Right lung (tissue), 2 donors: ENCODE measurements at regions not wholly inside any gene's neighbourhood (a gene's known extent, or its start where the extent isn't known, plus 50 kb on each side); places are given as distances from the start of the nearest gene placed in this dataset.

Experiments
- DNase-seq, 2 donors: peaks; one replicate each; pipeline ENCODE4 v3.0.0-alpha.2; 2013

DNA sequence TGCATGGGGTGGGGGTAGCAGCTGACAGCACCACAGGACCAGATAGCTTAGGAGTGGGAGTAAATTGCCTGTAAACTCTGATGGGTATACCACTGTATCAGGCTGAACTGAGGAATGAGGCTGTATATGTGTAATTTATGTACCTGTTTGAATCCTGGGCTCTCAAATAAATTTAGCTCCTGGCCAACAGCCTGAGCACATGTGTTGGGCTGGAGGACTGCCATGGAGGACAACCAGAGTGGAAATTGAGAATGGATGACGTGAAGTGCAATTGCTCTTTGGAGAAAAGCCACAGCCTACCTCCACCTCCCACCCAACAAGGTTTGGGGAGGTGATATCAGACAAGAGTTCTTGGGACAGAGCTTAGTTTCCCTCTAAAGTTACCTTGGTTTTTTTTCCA, 328.6 kb upstream of the PROK2 start:
- no peak for DNase-seq

DNA sequence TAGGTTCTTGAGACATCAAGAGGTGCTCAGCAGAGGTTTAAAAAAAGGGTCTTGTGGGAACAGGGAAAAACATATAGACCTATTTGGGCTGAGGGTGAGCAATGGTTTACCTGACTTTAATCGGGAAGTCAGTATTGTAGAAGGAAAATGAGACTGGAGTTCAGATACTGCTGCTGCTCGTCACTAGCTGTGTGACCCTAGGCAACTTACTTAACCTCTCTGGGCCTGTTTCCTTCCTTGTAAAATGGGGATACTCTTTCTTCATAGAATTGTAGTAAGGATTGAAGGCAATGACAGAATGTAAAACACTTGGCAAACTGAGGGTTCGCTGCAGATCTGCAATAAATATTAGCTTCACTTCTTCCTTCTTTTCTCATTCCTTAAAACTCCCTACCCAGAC, 327.5 kb upstream of the PROK2 start:
- no peak for DNase-seq

DNA sequence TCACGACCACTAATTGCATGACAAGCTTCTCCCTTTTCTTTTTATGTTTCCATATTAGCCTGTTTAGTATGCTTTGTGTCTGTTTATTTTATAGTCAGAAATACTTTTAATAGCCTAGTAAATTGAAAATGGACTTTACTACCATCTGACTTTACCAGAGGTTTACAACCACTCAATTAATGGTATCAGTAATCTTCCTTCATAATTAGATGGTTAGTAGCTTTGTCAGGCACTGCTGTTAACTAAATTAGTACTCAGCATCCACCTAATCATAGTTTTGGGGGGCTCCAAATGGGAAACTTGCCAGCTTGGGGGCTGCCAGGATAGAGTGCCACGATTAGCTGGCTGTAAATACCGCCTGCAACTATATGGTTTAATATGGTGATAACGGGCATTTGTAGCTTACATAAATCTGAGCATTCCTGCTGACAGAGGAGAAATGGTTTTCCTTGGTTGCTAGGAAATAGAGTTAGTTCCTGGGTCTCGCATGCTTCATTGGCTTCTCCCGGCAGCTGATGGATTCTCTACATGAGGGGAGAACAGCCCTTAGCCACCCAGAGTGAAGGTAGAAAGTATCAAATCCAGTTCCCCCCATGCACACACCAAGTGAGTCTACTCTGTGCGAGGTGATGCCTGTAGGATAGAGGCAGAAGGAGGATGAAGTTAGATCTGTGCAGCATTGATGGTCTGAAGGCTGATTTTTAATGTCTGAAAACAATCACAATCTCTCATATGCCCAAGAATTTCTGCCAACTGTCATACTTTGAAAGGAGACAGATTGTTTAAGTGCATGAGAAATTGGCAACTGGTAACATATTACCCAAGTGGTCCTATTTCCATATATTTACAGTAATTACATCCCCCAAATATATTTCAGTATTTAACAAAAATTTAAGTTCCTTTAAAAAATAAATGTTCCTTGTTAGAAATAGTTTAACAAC, 326.6 kb upstream of the PROK2 start:
- no peak for DNase-seq

DNA sequence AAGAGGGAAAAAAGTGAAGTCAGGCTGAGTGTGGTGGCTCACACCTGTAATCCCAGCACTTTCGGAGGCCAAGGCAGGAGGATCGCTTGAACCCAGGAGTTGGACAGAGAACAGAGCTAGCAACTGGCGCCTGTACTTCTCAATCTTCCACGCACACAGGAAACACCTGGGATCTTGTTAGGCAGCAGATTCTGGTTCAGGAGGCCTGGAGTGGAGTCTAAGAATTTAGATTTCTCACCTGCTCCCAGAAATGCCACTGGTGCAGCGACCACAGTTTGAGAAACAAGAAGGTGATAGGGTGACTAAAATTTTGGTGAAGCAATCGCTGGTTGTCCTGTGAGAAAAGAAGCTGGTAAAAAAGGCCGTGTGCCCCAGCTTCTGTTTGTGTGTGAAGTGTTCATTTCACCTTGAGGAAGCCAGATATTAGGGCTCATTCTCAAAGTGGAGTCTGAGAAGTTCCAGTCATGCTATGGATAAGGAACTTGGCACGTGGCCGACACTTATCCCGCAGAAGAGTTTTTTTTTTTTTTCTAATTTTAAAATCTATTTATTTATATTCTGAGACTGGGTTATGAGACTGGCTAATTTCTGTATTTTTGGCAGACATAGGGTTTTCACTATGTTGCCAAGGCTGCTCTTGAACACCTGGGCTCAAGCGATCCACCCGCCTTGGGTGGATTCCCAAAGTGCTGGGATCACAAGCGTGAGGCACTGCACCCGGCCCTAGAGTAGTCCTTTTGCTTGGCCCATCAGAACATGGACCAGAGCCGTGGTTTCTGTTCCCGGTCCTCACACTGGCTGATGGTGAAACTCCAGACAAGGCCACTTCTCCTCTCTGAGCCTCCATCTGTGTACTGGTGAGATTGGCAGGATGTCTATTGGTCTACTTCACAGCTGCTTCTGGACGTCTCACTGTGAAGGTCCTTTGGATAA, 324.6 kb upstream of the PROK2 start:
- DNase-seq = no peak

DNA sequence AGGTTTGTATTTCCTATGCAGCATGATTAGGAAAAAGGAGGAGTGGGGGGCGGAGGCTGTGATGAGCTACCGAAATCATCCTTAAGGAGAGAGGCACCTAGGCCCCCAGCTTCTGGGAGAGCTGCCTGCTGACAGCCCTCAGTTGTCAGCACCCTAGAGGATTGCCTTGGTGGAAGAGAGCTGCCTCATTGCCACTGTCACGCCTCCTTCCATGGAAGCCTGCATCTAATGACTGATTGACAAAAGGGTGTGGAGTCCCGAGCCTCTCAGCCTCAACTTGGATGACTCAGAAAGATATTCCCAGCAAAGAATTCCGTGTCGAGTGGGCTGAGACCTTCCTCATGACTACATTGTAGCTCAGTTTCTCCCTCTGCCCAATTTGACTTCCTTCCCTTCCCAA, 320.4 kb upstream of the PROK2 start:
- no peak for DNase-seq

DNA sequence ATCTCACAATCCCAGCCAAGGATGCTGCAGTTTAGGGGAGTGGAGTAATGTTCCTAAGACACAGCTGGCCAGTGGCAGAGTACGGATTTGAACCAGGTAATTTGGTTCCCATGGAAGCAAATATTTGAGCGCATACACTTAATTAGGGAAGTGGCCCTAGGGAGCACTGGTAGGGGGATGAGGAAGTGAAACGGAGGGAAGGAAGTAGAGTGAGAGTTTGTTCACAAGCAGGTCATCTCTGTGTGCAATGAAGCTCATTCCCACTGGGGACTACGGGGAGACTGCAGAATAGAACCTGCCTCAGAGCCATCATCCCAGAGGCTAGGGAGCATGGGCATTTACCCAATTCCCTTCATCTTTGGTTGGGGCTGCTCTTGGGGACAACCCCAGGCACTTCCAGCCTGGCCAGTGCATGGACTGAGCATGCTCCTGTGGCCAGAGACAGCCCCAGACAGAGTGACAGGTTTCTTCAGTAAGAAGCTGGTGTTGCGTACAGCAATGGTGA, 317.2 kb upstream of the PROK2 start:
- no peak for DNase-seq

DNA sequence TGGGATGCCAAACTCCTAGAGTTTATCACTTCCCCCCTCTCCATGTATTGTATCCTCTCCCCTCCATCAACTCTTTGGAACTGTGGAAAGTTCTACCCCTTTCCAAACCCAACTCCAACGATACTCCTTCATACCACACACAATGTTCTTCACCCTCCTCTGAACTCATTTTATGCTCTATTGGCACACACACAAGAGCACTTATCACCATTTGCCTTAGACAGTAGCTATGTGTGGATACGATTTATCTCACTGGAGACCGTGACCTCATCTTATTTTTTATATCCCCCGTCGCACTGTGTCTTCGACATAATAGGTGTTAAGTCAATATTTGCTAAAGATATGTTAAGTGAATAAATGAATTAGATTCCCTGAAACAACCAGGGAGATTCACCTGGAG, 316.5 kb upstream of the PROK2 start:
- no peak for DNase-seq

DNA sequence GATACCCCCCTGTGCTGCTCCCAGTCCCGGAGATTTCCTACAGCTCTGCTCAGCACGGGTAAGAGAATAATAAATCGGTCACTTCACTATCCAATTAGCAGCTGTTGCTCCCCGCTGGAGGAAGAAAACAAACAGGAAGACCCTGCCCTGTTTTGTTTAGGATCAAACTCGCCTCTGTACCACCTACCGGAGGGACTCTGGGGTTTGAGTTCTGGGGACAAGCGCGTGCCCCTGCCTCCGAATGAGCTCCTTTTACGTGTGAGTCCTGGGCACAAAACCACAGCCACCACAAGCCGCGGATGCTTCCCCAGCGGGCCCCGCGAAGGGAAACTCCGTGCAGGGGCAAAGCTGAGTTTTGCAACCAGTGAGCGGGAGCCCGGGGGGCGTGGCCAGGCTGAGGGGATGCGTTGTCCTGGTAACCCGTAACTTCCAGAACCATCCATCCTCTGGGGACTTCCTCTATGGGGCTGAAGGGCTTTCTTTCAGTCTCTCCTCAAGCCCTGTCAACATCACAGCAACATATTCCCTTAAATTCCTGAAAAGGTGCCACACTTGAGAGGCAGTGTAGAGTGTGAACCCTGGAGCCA, 315.7 kb upstream of the PROK2 start:
- DNase-seq = peak; percentile 81 to 88

DNA sequence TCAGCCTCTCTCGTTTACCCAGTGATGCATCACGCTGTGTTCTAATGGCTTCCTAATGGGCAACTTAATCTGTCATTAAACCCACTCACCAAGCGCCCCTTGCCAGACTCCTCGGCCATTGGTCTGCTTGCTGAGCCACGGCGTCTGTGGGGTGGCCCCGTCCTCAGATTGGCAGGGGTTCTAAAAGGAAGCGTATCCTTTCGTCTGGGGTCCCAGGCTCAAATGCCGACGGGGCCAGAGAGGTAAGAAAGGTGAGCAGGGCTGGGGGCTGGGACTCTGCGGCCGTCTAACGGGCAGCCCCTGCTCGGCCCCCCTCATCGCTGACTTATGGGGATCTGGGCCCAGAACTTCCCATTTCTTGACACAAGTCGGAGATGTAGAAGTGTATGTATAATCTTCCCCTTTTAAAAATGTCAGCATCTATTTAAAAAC, 315.1 kb upstream of the PROK2 start:
- DNase-seq = no peak

DNA sequence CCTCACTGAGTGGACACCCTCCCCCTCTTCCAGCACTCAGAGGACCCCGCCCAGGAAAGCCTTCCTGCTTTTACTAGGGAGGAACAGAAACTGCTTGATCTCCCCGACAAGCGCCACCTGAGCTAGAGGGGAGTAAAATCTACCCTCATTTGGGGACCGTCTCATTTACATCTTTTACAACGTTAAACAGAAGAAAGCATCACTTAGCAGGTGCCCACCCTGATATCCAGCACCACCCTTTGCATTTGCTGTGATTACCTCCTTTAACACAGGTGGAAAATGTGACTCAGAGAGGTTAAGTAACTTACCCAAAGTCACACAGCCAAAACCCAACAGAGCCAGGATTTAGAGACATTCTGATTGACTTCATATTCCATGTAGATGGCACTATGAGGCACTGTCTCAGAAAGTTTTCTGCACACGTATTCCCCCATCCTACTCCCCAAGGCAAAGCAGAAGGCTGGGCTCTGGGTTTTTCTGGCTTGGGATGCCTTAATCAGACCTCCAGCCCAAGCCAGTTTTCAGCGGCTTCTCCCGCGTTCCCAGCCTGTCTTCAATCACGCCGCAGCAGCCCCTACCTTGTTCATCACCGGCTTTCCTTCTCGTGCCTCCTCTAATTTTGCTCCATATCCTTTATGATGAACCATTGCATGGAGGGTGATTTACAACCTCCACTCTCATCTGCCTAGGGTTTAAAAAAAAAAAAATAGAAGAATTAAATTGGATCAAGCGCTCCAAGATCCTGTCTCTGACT, 314.6 kb upstream of the PROK2 start:
- no peak for DNase-seq

DNA sequence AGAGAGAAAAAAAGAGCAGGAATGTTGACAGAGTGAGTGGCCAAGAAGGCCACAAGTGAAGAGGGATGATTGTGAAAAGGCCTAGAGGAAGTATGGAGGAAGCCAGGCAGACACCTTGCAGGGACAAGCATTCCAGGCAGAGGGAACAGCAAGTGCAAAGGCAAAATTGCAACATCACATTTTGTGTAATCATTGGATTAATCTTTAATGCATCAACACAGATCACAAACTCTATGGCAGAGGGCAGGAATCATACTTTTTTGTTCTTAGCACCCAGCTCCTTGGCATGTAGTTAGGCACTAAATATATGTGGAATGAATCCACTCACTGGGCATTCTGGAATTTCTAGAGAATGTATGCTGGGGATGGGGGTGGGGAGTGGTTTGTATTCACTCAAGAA, 312.1 kb upstream of the PROK2 start:
- DNase-seq = no peak

DNA sequence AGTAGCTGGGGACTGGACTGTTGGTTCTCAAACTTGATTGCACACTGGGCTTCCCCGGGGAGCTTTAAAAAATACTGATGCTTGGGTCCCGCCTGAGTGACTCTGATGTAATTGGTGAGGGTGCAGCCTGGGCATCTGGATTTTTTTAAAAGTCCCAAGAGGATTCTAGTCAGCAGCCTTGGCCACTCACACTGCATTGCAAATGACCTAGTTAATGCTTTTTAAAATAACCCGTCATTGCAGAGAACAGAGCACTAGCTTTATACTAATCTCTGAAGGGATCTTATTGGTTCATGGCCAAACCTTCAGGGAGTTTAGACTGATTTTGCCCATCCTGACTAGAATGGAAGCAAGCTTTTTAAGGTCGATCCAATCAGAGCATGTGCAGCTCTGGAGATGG, 310.6 kb upstream of the PROK2 start:
- DNase-seq = no peak

DNA sequence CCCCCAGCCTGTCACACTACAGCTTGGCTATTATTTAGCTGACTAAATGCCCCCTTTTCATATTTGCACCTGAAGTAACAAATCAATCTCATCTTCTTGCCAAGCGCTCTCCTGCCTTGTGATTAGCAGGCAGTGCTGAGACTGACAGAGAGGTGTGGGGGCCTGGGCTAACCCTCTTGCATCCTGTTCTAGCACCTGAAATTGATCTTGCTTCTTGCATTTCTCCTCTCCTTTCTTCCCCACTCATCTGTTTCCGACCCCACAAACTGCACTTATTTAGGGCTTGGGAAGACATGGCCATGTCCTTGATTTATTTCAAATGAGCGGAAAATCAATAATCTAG, 309.0 kb upstream of the PROK2 start:
- no peak for DNase-seq

DNA sequence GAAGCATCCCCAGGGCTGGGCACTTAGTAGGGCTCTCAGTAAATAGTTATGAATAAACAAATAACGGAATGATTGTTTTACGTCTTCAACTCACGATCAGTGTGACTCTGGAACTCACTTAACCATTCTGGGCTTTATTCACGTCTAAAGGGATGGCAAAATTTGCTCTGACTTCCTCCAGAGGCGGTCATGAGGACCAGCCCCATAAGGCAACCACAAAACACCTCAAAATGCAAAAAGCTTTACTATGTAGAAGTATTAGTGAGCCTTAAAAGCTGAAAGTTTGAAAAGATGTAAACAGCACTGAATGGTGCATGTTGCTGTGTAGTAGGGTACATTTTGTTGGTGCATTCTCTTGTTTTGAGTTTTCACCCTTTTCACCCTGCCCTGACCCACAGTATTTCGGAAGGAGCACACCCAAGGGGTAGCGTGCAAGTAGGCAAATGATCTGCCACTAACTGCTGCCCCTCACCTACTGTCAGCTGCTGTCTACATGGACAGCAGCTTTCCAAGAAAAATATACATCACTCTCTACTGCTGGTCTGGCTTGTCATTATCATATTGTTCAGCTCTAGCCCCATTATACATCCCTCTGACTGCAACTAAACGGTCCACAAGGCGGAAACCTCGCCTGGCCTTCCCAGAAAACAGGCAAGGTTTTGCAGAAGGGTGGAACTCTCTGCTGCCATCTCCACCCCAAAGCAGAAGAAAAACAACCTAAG, 308.5 kb upstream of the PROK2 start:
- DNase-seq = no peak

DNA sequence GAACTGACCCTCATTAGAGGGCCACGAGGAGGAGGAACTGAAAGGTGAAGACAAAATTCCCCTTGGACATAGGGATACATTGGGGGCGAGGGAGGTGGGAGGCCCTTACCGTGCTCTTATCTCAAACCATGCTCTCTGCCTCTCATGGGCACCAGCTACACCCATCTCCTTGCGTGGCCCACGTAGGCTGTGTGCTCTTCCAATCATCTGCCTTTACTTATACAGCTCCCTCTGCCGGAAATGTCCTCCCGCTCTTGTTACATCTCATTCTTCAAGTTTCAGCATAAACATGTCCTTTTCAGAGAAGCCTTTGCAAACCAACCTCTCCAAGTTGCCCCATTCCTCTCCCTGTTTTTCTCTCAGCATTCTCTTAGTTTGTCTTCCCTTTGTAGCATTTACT, 307.8 kb upstream of the PROK2 start:
- DNase-seq = no peak

DNA sequence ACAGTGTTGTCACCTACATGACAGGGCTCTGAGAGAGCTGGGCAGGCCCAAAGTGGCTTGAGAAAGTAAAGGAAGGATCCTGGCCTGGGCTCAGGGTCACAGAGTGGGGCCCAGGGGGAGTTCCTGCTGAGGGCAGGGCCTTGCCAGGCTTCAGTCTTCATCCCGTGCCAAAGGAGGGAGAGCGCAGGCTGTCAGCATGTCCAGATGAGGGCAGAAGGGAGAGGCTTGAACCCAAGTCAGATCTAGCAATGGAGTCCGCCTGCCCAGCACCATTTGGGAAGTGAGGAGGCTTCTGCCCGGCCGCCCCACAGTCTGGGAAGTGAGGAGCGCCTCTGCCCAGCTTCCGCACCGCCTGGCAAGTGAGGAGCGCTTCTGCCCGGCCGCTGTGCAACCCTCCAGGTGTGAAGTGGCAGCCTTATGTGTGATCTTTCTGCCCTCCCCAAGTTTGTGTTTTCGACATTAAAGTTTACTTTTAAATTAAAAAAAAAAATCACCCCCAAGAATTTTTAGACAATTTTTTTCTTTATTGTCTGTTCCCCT, 303.6 kb upstream of the PROK2 start:
- no peak for DNase-seq

DNA sequence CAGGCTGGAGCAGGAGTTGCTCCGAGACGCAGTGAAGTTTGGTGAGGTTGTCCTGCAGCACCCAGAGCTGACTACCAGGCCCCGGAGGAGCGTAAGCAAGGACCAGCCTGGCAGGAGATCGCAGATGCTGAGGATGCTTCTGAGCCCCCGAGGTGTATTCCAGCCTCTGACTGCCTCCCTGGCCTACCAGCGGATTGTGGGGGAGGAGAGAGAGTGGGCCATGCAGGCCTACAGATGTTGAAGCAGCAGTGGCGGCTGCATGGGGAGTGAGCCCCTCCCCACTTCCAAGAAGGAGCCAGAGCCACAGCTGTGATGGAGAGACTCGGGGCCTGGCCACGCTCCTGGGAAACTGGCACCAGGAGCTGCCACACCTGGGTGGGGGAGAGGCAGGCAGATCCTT, 302.5 kb upstream of the PROK2 start:
- no peak for DNase-seq

DNA sequence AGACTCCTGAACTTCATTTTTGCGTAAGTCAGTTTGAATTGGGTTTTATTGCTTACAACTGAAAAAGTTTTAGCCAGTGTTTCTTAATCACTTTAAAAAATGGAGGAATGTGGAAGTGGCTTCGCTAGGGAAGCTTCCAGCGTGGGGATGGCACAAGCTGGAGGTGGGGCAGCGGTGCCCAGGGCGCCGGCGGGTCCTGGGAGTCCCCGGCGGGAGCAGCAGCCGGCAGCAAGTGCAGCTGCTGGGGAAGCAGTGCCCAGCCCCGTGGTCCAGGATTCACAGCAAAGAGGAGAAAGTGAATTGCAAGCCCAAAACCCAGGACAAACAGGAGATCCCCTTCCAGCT, 301.8 kb upstream of the PROK2 start:
- DNase-seq = no peak

DNA sequence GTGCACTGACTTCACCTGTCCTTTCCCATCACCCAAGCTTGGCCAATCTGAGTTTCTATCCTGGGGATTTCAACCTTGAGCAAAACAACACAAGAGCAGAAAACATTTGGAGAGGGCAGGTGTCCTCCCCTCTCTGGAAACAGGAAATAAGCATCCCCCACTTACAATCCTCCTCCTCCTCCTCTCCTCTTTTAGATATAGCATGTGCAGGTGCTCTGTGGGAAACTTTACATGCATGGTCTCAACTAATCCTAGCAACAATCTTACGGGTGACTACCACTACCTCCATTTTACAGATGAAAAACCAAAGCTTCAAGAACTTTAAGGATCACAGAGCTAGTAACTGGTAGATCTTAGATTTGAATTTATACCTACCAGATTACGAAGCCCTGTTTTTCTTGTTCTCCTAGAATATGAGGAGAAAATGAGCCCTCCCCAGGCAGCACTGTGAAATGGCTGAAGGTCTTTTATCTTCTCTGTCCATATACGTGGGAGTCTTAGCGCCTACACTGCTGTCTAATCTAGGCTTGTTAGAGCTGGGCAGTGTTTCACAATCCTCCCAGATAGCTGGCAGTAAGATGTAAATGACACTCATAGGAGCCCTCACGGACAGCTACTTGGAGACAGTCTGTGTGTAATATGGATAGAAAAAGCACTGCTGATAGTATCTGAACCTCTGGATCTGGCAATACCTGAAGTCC, 301.2 kb upstream of the PROK2 start:
- no peak for DNase-seq

DNA sequence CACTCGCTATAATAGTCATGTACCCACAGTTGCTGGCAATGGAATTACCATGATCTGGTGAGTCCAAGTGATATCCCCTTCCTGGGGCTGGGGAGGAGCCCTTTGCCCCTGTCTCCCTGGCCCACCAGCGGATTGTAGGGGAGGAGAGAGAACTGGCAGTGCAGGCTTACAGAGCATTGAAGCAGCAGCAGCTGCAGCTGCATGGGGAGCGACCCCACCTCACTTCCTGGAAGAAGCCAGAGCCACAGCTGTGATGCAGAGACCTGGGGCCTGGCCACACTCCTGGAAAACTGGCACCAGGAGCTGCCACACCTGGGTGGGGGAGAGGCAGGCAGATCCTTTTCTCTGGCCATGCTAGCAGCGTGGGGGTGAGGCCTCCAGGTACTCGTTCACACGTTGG, 300.1 kb upstream of the PROK2 start:
- no peak for DNase-seq
